ENCODE measurements at regions not wholly inside any gene's neighbourhood (a gene's known extent, or its start where the extent isn't known, plus 50 kb on each side); places are given as distances from the start of the nearest gene placed in this dataset.

DNA sequence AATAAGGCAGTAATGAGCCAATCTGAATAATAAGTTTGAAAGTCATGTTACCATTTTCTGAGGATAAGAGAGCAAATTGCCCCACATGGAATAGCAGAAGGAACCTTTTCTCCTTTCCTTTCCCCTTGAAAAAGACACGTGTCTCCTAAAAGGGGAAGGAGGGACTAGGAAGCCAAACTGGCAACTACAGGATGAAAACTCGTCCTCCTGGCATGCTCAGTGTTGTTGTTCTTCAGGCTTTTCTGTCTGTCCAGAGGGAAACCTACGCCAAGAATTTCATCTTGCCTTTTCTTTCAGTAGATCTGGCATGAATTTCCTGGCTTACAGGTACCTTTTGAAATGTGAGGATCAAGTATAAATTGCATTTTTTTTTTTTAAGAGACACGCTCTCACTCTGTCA, 355.9 kb upstream of the TLE4 start:
- TF ChIP-seq, protein P1, sequence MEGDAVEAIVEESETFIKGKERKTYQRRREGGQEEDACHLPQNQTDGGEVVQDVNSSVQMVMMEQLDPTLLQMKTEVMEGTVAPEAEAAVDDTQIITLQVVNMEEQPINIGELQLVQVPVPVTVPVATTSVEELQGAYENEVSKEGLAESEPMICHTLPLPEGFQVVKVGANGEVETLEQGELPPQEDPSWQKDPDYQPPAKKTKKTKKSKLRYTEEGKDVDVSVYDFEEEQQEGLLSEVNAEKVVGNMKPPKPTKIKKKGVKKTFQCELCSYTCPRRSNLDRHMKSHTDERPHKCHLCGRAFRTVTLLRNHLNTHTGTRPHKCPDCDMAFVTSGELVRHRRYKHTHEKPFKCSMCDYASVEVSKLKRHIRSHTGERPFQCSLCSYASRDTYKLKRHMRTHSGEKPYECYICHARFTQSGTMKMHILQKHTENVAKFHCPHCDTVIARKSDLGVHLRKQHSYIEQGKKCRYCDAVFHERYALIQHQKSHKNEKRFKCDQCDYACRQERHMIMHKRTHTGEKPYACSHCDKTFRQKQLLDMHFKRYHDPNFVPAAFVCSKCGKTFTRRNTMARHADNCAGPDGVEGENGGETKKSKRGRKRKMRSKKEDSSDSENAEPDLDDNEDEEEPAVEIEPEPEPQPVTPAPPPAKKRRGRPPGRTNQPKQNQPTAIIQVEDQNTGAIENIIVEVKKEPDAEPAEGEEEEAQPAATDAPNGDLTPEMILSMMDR (IDR thresholded peaks at IDR 0.05) = no peak
- no peak for TF ChIP-seq POLR2A (IDR thresholded peaks at IDR 0.05)

All from testis (tissue), 2 donors.